GM21360 (cell line): ENCODE measurements at regions not wholly inside any gene's neighbourhood (a gene's known extent, or its start where the extent isn't known, plus 50 kb on each side); places are given as distances from the start of the nearest gene placed in this dataset.
A peak's percentile ranks its signal among the peaks of the same experiment; 100 is the strongest.

ENCODE experiments used
- ATAC-seq: cut with Tn5 transposase; IDR thresholded peaks from one replicate; pipeline ENCODE4 v1.9.1; 2021; ENCODE audit warnings: mild to moderate bottlenecking, moderate library complexity; ENCODE audit not compliant: unreplicated experiment

DNA sequence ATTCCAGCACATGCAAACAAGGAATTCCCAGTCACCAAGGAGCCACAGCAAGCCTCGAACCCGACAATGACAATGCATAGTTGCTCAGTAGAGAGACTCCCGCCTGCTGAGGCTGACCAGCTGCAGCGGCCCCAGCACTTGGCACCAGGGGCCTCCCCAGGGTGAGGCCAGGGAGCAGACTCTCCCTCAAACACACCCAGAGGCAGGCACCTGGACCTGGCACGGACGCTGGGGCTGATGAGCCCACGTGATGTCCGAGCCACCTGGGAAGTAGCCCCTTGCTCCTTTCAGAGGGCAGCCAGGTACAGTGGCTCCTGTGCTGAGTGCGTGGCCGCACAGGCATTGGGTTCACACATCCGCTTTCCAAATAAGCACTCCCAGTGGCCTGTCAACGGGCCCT, 315.9 kb upstream of the TGFBR2 start:
- ATAC-seq: no peak

GRCh38 chr3:30292192-30292893, 314.1 kb upstream of the TGFBR2 start:
- no peak for ATAC-seq

- no peak for ATAC-seq
Observed at GRCh38 chr3:30293621-30294240, 312.7 kb upstream of the TGFBR2 start.

DNA sequence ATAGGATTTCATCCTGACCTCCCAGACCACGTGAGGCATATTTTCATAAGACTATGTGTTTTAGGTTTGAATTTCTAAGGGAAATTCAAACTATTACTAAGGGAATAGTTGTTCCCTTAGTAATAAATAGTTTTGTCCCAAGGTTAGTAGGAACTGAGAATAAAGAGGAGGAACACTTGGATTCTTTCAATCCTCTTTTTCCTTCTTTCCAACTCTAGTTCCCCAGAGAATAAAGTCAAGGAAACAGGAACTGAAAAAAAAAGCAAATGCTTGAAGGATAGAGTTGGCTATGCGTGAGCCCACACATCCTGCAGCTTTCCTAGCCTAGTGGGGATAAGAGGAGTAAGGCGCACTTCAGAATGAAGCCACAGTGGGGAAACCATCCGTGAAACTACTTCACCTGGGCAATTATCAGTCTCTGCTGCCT, 312.1 kb upstream of the TGFBR2 start:
- no peak for ATAC-seq

DNA sequence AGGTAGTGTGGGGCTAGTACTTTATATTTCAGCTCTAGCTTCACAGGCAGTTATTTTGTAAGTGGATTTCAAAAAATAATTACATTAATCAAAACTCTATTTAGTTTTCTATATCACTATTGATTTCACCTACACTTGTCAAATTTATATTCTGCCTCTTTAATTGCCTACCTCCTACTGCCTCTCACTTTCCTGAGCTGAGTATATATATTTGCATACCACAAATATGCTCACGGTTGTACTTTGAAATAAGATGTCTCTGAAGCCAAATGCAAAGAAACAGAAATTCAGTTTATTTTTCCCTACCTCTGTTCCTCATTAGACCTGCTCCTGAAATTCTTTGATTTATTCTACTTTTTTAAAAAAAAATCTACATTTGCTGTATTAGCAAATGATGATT, 309.3 kb upstream of the TGFBR2 start:
- peak; percentile 51 for ATAC-seq

DNA sequence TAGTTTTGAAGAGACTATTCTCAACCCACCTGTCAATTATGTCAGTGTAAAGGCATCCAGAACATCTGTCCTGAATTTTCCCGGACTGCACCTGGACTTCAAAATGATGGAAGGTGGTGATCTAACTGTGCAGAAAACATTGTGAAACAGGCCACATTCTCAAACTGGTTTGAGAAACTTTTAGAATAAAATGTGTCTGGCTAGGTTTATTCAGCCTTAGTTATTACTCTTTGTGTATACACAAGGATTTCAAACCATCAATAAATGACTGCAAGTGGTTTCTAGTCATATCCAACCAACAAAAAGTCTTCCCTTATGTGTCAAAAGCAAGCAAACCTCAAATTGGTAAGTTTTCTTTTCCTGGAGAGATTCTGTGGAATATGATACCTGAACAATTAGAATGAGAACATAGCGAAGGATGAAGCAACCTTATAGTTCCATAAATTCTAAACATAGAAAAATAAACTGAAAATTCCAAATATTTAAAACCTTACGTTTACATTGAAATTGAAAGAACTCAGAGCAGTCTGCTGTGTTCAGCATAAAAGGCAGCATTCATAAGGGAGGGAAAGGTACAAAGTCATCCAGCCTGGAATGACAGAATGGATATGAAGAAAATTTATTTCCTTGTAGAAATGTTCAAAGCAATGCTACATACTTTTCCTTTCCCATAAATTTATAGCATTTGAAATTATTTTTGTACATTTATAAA, 306.6 kb upstream of the TGFBR2 start:
- ATAC-seq: no peak

GRCh38 chr3:30300809-30301208, 305.6 kb upstream of the TGFBR2 start:
- ATAC-seq: no peak

DNA sequence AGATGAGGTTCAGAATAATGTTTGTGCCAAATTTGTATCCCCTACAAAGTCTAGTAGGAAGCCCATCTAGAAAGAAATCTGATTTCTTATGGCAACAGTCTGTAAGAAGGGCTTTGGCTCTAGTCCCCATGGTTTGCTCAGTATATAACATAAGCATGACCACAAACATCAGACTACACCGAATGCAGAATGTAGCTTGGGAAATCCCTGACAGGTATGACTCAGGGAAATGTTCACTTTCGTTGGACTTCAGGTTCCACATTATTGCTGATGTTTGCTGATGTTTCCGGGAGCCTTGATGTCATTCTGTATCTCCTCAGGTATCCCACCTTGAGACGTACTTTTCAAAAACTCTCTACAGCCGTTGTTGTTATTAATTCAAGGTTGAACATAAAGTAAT, 304.4 kb upstream of the TGFBR2 start:
- no peak for ATAC-seq

GRCh38 chr3:30303770-30304169, 302.6 kb upstream of the TGFBR2 start:
- ATAC-seq: no peak

- ATAC-seq: no peak
Observed at GRCh38 chr3:30305021-30305420, 301.4 kb upstream of the TGFBR2 start.

DNA sequence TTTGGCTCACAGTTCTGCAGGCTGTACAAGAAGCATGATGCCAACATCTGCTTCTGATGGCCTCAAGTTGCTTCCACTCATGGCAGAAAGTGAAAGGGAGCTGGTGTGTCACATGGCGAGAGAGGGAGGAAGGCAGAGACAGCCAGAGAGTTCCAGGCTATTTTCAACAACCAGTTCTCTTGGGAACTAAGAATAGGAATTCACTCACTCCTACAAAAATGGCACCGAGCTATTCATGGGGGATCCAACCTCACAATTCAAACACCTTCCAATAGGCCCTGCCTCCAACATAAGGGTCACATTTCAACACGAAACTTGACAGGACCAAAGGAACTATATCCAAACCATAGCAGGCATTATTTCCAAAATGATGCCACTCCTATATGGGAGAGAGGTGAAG, 299.5 kb upstream of the TGFBR2 start:
- ATAC-seq: no peak

DNA sequence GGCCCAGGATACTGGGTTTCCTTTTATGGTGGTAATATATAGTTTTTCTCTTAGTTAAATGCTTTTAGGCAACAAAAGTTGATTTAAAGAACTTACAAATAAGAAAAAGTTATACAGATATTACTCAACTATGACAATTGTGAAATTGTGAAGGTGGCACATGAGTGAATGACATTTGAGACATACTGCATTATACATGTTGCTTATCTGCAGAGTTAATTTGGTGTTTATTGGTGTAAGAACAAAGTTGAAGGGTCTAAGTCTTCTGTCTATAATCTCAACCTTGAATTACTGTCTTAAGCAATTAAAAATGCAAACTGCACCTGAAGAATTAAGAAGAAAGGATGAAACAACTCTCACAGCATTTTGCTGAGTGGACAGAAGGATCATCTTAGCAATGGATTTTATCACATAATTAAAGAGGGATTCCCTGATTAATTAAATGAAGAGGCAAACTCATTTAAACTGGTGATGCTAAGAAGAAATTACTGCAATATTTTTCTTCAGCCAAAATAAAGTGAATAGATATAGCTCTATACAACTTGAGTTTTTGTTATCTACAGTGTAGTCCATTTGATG, 298.9 kb upstream of the TGFBR2 start:
- ATAC-seq: no peak

- no peak for ATAC-seq
Observed at GRCh38 chr3:30308131-30308530, 298.3 kb upstream of the TGFBR2 start.

- ATAC-seq: no peak
Observed at GRCh38 chr3:30309961-30310954, 296.1 kb upstream of the TGFBR2 start.

DNA sequence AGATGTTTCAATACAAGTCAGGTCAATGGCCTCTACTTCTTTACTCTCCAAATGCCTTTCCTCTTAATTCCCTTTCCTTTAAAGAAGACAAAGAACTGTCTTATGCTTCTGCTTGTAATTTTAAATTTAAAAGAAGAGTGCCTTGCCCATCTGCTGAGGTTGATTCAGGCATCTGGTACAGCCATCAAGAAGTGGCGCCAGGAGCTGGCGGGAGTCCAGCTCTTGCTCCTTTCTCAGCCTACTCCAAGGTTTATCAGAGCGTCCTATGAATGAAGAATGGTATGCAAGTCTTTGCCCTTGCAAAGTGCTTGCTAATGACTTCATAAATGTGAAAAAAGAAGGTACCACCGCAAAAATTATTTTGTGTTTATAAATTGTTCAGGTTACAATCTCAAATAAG, 294.6 kb upstream of the TGFBR2 start:
- ATAC-seq: no peak

DNA sequence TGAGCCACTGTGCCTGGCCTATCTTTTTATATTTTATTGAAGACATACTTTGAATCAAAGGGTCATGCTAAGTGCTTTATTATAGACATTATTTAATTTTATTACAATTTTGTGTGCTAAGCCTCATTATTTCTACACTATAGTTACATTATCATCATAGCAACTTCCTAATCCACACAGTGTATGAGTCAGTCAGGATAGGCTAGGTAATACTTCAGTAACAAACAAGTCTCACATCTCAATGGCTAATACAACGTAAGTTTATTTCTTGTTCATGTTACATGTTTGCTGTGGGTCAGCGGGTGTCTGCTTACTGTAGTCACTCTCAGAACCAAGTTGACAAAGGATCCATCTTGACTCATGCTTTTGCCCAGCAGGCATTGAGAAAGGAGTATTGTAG, 292.6 kb upstream of the TGFBR2 start:
- ATAC-seq: no peak

DNA sequence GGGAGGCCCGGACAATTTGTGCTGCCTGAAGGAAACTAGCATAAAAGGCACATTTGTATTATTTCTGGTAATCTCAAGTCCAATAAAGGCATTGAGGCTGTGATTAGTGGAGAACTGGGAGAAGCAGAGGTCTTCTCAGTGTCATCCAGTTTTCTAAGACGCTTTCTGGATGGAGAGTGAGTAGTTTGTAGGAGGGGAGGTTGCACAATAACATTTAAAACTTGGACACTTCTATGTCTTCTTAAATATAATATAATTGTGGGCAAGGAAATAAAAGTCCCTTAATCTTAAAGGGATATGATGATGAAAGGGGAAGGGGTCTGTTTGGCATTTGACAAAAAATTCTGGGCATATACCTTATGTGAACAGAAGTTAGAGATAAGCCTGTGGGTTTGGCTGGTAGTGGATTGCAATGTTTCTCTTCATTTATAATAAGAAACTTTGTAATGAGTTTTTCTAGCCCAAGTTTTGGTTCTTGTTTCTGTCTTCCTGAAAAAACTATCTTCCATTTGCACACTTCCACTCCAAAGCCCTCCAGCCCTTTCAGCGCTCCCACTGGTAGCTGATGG, 291.6 kb upstream of the TGFBR2 start:
- ATAC-seq: no peak

DNA sequence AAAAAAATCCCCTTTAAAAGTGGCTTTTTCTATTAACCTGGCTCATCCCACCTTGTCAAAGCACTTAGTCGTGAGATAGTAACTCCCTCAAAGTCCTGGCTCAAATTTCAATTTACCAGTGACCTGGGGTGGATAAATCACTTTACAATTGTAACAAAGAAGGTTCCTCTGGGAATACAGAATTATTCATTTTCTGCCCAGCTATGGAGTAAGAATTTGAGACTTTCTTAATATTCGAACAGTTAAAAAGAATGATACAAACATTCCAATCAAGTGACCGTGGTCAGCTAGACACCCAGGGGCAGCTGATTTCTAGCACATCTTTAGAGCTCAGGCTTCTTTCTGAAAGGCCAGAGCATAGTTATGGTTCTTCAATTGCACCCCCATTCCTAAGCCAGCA, 291.0 kb upstream of the TGFBR2 start:
- no peak for ATAC-seq

GRCh38 chr3:30317561-30317960, 288.8 kb upstream of the TGFBR2 start:
- ATAC-seq: no peak

- no peak for ATAC-seq
Observed at GRCh38 chr3:30318110-30318509, 288.3 kb upstream of the TGFBR2 start.
